Thoracic aorta (tissue), 2 donors: ENCODE measurements at regions not wholly inside any gene's neighbourhood (a gene's known extent, or its start where the extent isn't known, plus 50 kb on each side); places are given as distances from the start of the nearest gene placed in this dataset.

Source experiments
- ATAC-seq: fragments of 150-250 bp; one replicate; pipeline ENCODE4 v1.8.0; 2017; ENCODE audit warnings: low read depth; ENCODE audit not compliant: insufficient number of reproducible peaks, low FRiP score
- DNase-seq: peaks from one replicate; pipeline ENCODE4 v3.0.0-alpha.2; 2020; ENCODE audit warnings: low spot score
- H3K27ac ChIP-seq, 2 donors: fragments of 200-600 bp; sonication (generic); 1 replicate in 1 of 2; 2 replicates in 1 of 2; pipeline ENCODE4 v1.5.1; 2016; ENCODE audit warnings: mild to moderate bottlenecking in 2 of 2, moderate library complexity in 2 of 2
- H3K27me3 ChIP-seq: fragments of 200-600 bp; sonication (generic); replicated peaks from 2 replicates; pipeline ENCODE4 v1.6.0; 2016; ENCODE audit warnings: mild to moderate bottlenecking; ENCODE audit not compliant: insufficient read depth
- H3K36me3 ChIP-seq: fragments of 200-600 bp; sonication (generic); one replicate; pipeline ENCODE4 v1.5.1; 2016
- H3K4me1 ChIP-seq, 2 donors: fragments of 200-600 bp; sonication (generic); 1 replicate in 1 of 2; 2 replicates in 1 of 2; pipeline versions ENCODE4 v1.5.1 to v1.6.0; 2016; ENCODE audit warnings: low read depth in 2 of 2, mild to moderate bottlenecking in 1 of 2; ENCODE audit not compliant: control insufficient read depth in 1 of 2
- H3K4me3 ChIP-seq: fragments of 200-600 bp; sonication (generic); 2 replicates; pipeline ENCODE4 v1.5.1; 2016; ENCODE audit warnings: mild to moderate bottlenecking
- H3K9me3 ChIP-seq: fragments of 200-600 bp; sonication (generic); 2 replicates; pipeline ENCODE4 v1.5.1; 2016
- TF ChIP-seq, protein P1 (sequence below): fragments of 200-600 bp; sonication (generic); IDR thresholded peaks from one replicate; pipeline ENCODE4 v1.5.1; 2019; ENCODE audit warnings: antibody characterized with exemption

DNA sequence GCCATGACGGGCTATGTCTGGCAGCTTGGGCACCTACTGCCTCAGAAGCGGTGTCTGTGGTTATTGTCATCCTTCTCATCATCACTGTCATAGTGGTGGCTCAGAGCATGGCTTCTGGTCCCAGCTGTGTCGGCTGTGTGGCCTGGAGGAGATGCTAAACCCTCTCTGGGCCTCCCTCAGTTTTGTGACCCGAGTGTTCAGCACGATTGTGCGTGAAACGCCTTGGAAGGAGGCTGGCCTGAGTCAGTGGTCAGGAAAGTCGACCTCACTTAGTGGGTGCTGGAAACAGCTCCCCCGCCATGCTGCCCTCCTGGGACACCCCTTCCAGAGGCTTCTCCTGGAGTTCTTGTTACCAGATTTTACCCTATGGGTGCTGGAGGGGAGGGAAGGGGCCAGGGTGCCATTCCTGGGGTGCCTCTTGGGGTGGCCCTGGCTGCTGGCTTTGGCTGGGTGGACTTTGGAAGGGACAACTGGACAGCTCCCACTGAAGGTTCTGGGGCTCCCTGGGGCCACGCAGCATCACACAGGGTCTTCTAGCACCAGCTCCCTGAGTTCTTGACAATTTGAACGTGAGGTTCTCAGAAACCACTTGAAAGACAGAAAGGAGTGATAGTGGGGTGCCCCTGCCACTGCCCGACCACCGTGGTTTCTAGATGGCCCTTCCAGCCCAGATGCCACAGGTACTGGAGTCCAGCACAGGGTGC, 226.5 kb upstream of the GSE1 start:
- TF ChIP-seq, protein P1, sequence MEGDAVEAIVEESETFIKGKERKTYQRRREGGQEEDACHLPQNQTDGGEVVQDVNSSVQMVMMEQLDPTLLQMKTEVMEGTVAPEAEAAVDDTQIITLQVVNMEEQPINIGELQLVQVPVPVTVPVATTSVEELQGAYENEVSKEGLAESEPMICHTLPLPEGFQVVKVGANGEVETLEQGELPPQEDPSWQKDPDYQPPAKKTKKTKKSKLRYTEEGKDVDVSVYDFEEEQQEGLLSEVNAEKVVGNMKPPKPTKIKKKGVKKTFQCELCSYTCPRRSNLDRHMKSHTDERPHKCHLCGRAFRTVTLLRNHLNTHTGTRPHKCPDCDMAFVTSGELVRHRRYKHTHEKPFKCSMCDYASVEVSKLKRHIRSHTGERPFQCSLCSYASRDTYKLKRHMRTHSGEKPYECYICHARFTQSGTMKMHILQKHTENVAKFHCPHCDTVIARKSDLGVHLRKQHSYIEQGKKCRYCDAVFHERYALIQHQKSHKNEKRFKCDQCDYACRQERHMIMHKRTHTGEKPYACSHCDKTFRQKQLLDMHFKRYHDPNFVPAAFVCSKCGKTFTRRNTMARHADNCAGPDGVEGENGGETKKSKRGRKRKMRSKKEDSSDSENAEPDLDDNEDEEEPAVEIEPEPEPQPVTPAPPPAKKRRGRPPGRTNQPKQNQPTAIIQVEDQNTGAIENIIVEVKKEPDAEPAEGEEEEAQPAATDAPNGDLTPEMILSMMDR = no peak
- Histone ChIP-seq H3K9me3 (no peaks in the 10 kb centered on the region), H3K4me1 (peaks cover 4 to 10% of the 10 kb centered on the region in 2 donors), H3K36me3 (no peaks in the 10 kb centered on the region), H3K27me3 (no peaks in the 10 kb centered on the region), H3K27ac (no peak overlapping the region), H3K4me3 (no peak overlapping the region)
- DNase-seq (no peak), ATAC-seq (no peak)

GRCh38 chr16:85387171-85387507, 226.0 kb upstream of the GSE1 start:
- Histone ChIP-seq H3K4me3 (no peak overlapping the region), H3K9me3 (no peaks in the 10 kb centered on the region), H3K27ac (no peak overlapping the region), H3K27me3 (no peaks in the 10 kb centered on the region), H3K36me3 (no peaks in the 10 kb centered on the region), H3K4me1 (peaks cover 4 to 14% of the 10 kb centered on the region in 2 donors)
- DNase-seq (no peak), ATAC-seq (no peak)
- TF ChIP-seq, protein P1 = no peak

- Histone ChIP-seq H3K4me3 (no peak overlapping the region), H3K9me3 (no peaks in the 10 kb centered on the region), H3K4me1 (peaks cover 4 to 14% of the 10 kb centered on the region in 2 donors), H3K27me3 (no peaks in the 10 kb centered on the region), H3K36me3 (no peaks in the 10 kb centered on the region), H3K27ac (no peak overlapping the region)
- DNase-seq (no peak), ATAC-seq (no peak)
- TF ChIP-seq, protein P1 = no peak
Observed at GRCh38 chr16:85387731-85388295, 225.3 kb upstream of the GSE1 start.

DNA sequence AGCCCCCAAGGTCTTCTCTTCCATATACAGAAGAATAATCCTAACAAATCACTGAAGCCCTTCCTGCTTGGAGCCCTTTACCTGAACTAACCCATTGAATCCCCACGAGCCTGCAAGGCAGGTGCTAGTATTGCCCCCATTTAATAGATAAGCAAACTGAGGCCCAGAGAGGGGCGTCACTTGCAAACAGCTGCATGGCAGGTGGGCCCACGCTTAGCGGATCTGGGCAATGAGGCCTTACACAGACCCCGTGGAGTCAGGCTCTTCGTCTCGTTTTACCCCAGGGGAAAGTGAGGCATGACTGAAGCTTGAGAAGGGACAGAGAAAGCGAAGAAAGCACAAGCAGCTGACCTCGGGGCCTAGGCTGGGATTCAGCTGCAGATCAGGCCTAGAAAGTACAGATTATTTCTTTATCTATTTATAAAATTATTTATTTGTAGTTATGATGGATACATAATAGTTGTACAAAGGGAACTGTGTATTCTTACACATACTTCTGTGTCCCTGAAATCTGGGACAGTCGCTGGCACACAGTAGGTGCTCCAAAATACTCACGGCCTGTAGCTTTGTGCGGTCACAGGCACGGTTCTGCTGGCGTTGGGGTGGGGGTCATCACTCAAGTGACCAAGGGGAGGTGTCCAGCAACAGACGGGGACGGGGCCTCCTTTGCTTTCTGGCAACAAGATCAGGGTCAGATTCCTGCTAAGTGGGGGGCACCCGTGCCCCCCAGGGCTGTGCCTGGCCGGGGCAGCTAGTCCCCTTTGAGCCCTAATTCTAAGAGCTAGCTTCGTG, 223.2 kb upstream of the GSE1 start:
- ATAC-seq = no peak
- no peaks in the 10 kb centered on the region for H3K36me3 ChIP-seq
- no peak overlapping the region for H3K4me3 ChIP-seq
- DNase-seq = no peak
- peaks cover 9 to 26% of the 10 kb centered on the region in 2 donors for H3K4me1 ChIP-seq
- TF ChIP-seq, protein P1 = no peak
- peak overlapping the region; percentile 12 to 28 for H3K27ac ChIP-seq
- no peaks in the 10 kb centered on the region for H3K9me3 ChIP-seq
- H3K27me3 ChIP-seq = no peaks in the 10 kb centered on the region

- Histone ChIP-seq H3K4me3 (no peak overlapping the region), H3K27me3 (no peaks in the 10 kb centered on the region), H3K4me1 (peaks cover 14 to 31% of the 10 kb centered on the region in 2 donors), H3K9me3 (no peaks in the 10 kb centered on the region), H3K27ac (peak overlapping the region in 1 of 2 donors; percentile 28), H3K36me3 (no peaks in the 10 kb centered on the region)
- DNase-seq = peak; percentile 72
- no peak for ATAC-seq
- TF ChIP-seq, protein P1 = no peak
Observed at GRCh38 chr16:85390511-85391174, 222.5 kb upstream of the GSE1 start.
